Coronary artery (tissue), 2 donors: ENCODE measurements at regions not wholly inside any gene's neighbourhood (a gene's known extent, or its start where the extent isn't known, plus 50 kb on each side); places are given as distances from the start of the nearest gene placed in this dataset.
"Not testable (repeated sequence)": the region's sequence is repeated elsewhere in the genome, so short reads cannot be mapped to it uniquely, and the experiment has no call there.

Experiments used
- DNase-seq: peaks from one replicate; pipeline ENCODE4 v3.0.0-alpha.2; 2017; ENCODE audit warnings: low spot score
- H3K27ac ChIP-seq, 2 donors: fragments of 200-600 bp; sonication (generic); one replicate each; pipeline ENCODE4 v1.5.1; 2016 to 2019
- H3K4me3 ChIP-seq: fragments of 200-600 bp; sonication (generic); 2 replicates; pipeline ENCODE4 v1.5.1; 2016; ENCODE audit warnings: mild to moderate bottlenecking, moderate library complexity
- TF ChIP-seq, protein P1 (sequence below): fragments of 200-600 bp; sonication (generic); IDR thresholded peaks from one replicate; pipeline ENCODE4 v1.5.1; 2019; ENCODE audit warnings: antibody characterized with exemption

- no peak for DNase-seq
- TF ChIP-seq, protein P1, sequence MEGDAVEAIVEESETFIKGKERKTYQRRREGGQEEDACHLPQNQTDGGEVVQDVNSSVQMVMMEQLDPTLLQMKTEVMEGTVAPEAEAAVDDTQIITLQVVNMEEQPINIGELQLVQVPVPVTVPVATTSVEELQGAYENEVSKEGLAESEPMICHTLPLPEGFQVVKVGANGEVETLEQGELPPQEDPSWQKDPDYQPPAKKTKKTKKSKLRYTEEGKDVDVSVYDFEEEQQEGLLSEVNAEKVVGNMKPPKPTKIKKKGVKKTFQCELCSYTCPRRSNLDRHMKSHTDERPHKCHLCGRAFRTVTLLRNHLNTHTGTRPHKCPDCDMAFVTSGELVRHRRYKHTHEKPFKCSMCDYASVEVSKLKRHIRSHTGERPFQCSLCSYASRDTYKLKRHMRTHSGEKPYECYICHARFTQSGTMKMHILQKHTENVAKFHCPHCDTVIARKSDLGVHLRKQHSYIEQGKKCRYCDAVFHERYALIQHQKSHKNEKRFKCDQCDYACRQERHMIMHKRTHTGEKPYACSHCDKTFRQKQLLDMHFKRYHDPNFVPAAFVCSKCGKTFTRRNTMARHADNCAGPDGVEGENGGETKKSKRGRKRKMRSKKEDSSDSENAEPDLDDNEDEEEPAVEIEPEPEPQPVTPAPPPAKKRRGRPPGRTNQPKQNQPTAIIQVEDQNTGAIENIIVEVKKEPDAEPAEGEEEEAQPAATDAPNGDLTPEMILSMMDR, result no peak
- H3K4me3 ChIP-seq, result no peak overlapping the region
- no peak overlapping the region for H3K27ac ChIP-seq
Measured at GRCh38 chr6:179340-179950, 112.8 kb upstream of the DUSP22 start.

DNA sequence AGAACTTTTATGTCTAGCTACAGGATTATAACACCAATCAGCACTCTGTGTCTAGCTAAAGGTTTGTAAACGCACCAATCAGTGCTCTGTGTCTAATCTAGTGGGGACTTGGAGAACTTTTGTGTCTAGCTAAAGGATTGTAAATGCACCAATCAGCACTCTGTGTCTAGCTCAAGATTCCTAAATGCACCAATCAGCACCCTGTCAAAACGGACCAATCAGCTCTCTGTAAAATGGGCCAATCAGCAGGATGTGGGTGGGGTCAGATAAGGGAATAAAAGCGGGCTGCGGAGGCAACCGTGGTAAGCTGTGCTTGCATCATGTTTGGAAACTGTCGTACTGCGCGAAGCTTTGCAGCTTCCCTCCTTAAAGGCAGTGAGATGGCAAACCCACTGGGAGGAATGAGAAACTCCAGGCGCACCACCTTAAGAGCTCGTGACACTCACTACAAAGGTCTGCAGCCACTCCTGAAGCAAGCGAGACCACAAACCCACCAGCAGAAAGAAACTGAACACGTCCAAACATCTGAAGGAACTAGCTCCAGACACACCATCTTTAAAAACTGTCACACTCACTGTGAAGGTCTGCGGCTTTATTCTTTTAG, 112.1 kb upstream of the DUSP22 start:
- not testable (repeated sequence) for H3K4me3 ChIP-seq, H3K27ac ChIP-seq, DNase-seq

GRCh38 chr6:181049-181654, 111.1 kb upstream of the DUSP22 start:
- DNase-seq, result no peak
- Histone ChIP-seq H3K4me3 (no peak overlapping the region), H3K27ac (no peak overlapping the region)
- TF ChIP-seq, protein P1, result no peak

DNA sequence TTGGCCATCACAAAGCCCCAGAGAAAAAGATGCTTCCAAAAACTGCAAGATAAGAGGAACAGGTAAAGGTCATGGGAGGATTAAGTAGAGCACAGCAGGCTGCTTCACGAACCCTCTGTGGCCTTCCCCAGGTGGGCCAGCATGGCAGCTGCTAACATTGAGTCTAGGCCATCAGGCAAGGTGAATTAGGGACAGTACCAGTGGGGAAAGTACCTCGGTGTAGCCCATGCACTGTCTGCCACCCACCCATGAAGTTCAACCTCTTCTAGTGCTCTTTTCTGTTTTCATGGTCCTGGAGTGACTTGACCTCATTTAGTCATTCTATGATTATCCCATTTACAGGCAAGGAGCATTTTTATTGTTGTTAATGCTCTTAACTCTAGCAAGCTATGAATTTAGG, 108.6 kb upstream of the DUSP22 start:
- no peak overlapping the region for H3K4me3 ChIP-seq
- no peak overlapping the region for H3K27ac ChIP-seq
- TF ChIP-seq, protein P1, result no peak
- no peak for DNase-seq

DNA sequence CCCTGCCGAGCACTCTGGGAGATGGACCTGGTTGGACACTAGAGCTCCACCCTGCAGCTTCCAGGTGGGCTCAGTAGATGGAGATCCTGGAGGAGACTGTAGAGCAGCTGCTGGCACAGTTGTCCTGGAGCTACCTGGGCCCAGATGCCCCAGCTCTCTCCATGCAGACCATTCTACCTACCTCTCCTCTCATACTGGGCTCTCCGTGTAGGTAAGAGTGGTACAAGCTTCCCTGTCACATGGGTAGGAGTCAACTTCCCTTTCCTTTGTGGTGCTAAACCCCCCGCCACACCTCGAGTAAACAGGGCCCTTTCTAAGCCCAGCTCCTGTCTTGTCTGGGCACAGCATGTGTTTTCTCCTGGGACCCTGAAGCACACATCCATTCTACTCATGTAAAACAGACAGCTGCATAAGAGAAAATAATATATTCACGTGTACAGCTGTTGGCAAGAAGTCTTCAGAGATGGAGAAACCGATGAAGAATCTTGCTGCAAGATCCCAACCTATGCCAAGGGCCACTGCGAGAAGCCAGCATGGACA, 108.1 kb upstream of the DUSP22 start:
- no peak overlapping the region for H3K4me3 ChIP-seq
- TF ChIP-seq, protein P1, result no peak
- no peak for DNase-seq
- no peak overlapping the region for H3K27ac ChIP-seq

DNA sequence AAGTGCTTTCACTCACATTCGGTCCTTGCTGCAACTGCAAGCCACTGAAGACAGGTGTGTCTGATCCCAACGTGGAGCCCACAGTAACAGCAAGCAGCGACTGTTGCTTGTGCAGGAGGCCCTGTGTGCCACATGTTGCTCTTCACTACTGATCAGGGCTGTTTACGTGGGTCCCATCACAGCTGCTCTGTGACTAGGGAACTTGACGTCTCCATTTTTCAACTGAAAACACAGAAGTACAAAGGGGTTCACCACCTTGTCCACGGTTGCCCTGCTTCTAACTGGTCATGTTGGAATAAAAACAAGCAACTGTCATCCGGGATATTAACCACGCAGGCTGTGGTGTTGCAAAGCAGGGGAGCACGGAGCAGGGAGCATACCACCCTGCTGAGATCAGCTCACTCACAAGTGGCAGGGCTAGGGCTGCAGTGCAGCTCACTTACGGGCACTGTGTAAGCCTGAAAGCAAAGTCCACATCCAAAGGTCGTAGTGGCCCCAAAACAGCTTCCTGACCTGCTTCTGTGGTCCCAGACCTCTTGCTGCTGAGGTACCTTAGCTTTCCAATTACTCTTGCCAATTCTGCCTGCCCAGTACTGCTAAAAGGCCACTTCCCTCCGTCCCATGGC, 105.8 kb upstream of the DUSP22 start:
- DNase-seq, result no peak
- no peak overlapping the region for H3K27ac ChIP-seq
- TF ChIP-seq, protein P1, result no peak
- H3K4me3 ChIP-seq, result no peak overlapping the region

- DNase-seq, result no peak
- TF ChIP-seq, protein P1, result no peak
- Histone ChIP-seq H3K27ac (no peak overlapping the region), H3K4me3 (no peak overlapping the region)
Measured at GRCh38 chr6:187210-187861, 105.0 kb upstream of the DUSP22 start.
